ENCODE measurements at regions not wholly inside any gene's neighbourhood (a gene's known extent, or its start where the extent isn't known, plus 50 kb on each side); places are given as distances from the start of the nearest gene placed in this dataset.

- DNase-seq (ENCODE audit: extremely low spot score) = no peak
- TF ChIP-seq, protein P1, sequence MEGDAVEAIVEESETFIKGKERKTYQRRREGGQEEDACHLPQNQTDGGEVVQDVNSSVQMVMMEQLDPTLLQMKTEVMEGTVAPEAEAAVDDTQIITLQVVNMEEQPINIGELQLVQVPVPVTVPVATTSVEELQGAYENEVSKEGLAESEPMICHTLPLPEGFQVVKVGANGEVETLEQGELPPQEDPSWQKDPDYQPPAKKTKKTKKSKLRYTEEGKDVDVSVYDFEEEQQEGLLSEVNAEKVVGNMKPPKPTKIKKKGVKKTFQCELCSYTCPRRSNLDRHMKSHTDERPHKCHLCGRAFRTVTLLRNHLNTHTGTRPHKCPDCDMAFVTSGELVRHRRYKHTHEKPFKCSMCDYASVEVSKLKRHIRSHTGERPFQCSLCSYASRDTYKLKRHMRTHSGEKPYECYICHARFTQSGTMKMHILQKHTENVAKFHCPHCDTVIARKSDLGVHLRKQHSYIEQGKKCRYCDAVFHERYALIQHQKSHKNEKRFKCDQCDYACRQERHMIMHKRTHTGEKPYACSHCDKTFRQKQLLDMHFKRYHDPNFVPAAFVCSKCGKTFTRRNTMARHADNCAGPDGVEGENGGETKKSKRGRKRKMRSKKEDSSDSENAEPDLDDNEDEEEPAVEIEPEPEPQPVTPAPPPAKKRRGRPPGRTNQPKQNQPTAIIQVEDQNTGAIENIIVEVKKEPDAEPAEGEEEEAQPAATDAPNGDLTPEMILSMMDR (IDR thresholded peaks at IDR 0.05; ENCODE audit: control extremely low read depth, extremely low read depth, low read depth, missing control alignments) = no peak
- ChIA-PET POLR2A (no interaction called here), CTCF (no interaction called here)
These were observed 815.9 kb upstream of the KLHL1 start for GRCh38 chr13:70923863-70924752.

DNA sequence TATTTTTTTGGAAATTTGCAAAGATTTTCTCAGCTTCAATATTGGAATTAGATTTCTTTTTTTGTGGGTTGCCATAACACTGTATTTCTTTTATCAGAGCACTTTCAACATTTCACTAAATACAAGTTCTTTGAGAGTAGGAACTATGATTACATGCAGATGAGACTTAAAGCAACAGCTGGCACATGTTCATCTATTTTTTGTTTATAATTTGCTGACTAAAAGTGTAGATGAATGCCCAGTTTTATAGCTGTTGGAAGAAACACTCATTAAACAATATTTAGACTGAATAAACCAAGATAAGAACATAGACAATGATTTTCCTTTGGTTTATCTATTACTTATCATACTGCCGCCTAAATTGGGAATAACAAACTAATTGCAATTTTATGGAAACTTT, 803.0 kb upstream of the KLHL1 start:
- ChIA-PET POLR2A (no interaction called here), CTCF (interaction anchor here (0.8 kb wide), 1 partner anchor 9 kb away, joined by 3 read pairs; no protein-coding TSS in a partner anchor)
- no peak for DNase-seq (ENCODE audit: extremely low spot score)
- TF ChIP-seq, protein P1 (IDR thresholded peaks at IDR 0.05; ENCODE audit: control extremely low read depth, extremely low read depth, low read depth, missing control alignments) = no peak

- CTCF ChIA-PET = no interaction called here
- POLR2A ChIA-PET = no interaction called here
- TF ChIP-seq, protein P1 (IDR thresholded peaks at IDR 0.05; ENCODE audit: control extremely low read depth, extremely low read depth, low read depth, missing control alignments) = no peak
- no peak for DNase-seq (ENCODE audit: extremely low spot score)
These were observed 800.5 kb upstream of the KLHL1 start for GRCh38 chr13:70908795-70909194.

- no peak for DNase-seq (ENCODE audit: extremely low spot score)
- ChIA-PET POLR2A (no interaction called here), CTCF (no interaction called here)
- TF ChIP-seq, protein P1 (IDR thresholded peaks at IDR 0.05; ENCODE audit: control extremely low read depth, extremely low read depth, low read depth, missing control alignments) = no peak
These were observed 796.8 kb upstream of the KLHL1 start for GRCh38 chr13:70905035-70905434.

DNA sequence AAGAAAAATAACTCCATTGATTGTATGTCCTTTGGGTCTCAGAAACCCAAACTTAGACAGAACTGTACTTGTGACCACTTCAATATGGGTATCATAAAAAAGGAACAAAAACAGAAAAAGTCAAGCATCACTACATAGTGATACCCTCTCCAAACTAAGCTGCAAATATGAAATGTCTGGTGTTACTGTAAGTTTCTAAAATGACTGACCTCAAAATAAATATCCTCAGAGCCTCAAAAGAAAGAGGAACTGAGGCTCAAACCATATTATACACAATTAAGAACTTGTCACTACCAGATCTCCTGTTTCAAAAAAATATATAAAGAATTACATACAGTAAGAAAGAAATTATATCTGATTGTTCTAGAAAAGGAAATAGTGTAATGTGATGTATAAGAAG, 787.9 kb upstream of the KLHL1 start:
- CTCF ChIA-PET = no interaction called here
- no peak for DNase-seq (ENCODE audit: extremely low spot score)
- POLR2A ChIA-PET = no interaction called here
- TF ChIP-seq, protein P1 (IDR thresholded peaks at IDR 0.05; ENCODE audit: control extremely low read depth, extremely low read depth, low read depth, missing control alignments) = no peak

DNA sequence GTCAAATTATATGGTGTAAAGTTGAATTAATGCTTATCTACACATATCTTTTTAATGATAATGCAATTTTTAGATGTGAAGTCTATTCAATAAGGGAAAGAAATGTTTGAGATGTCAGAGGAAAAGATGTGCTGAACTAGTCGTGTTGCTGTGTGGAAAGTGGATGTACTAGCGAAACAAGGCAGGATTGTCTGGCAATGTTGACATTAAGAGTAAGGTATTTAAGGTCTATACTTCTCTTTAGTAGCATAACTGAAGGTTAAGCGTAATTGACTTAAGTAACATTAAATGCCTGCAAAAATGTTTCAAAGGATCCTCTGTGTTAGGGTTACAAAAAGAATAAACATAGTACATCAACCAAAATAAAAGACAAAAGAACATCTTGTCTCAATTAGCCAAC, 787.3 kb upstream of the KLHL1 start:
- no peak for DNase-seq (ENCODE audit: extremely low spot score)
- CTCF ChIA-PET = no interaction called here

More for the DNA sequence above, 787.3 kb upstream of the KLHL1 start:
- TF ChIP-seq, protein P1 (IDR thresholded peaks at IDR 0.05; ENCODE audit: control extremely low read depth, extremely low read depth, low read depth, missing control alignments) = no peak
- POLR2A ChIA-PET = no interaction called here

Measured in GM10248 (cell line).